ENCODE measurements at regions not wholly inside any gene's neighbourhood (a gene's known extent, or its start where the extent isn't known, plus 50 kb on each side); places are given as distances from the start of the nearest gene placed in this dataset.

GRCh38 chr11:112477152-112477551, 216.5 kb upstream of the PLET1 start:
- H3K4me3 ChIP-seq (ENCODE audit: low read depth, low read length) = no peak overlapping the region
- DNase-seq (ENCODE audit: low read depth) = no peak
- TF ChIP-seq CTCF (IDR thresholded peaks at IDR 0.05; ENCODE audit: insufficient read depth, low read length) = no peak

- no peak for DNase-seq (ENCODE audit: low read depth)
- no peak for TF ChIP-seq CTCF (IDR thresholded peaks at IDR 0.05; ENCODE audit: insufficient read depth, low read length)
- H3K4me3 ChIP-seq (ENCODE audit: low read depth, low read length) = no peak overlapping the region
Measured at GRCh38 chr11:112477581-112478317, 217.1 kb upstream of the PLET1 start.

GRCh38 chr11:112478806-112479205, 218.1 kb upstream of the PLET1 start:
- no peak overlapping the region for H3K4me3 ChIP-seq (ENCODE audit: low read depth, low read length)
- DNase-seq (ENCODE audit: low read depth) = no peak
- no peak for TF ChIP-seq CTCF (IDR thresholded peaks at IDR 0.05; ENCODE audit: insufficient read depth, low read length)

- no peak for TF ChIP-seq CTCF (IDR thresholded peaks at IDR 0.05; ENCODE audit: insufficient read depth, low read length)
- H3K4me3 ChIP-seq (ENCODE audit: low read depth, low read length) = no peak overlapping the region
- DNase-seq (ENCODE audit: low read depth) = no peak
Measured at GRCh38 chr11:112481431-112481830, 220.8 kb upstream of the PLET1 start.

GRCh38 chr11:112481893-112482292, 221.2 kb upstream of the PLET1 start:
- no peak for TF ChIP-seq CTCF (IDR thresholded peaks at IDR 0.05; ENCODE audit: insufficient read depth, low read length)
- DNase-seq (ENCODE audit: low read depth) = no peak
- no peak overlapping the region for H3K4me3 ChIP-seq (ENCODE audit: low read depth, low read length)

GRCh38 chr11:112485280-112485679, 224.6 kb upstream of the PLET1 start:
- H3K4me3 ChIP-seq (ENCODE audit: low read depth, low read length) = no peak overlapping the region
- TF ChIP-seq CTCF (IDR thresholded peaks at IDR 0.05; ENCODE audit: insufficient read depth, low read length) = no peak
- no peak for DNase-seq (ENCODE audit: low read depth)

GRCh38 chr11:112497826-112498225, 237.2 kb upstream of the PLET1 start:
- no peak for DNase-seq (ENCODE audit: low read depth)
- no peak for TF ChIP-seq CTCF (IDR thresholded peaks at IDR 0.05; ENCODE audit: insufficient read depth, low read length)
- no peak overlapping the region for H3K4me3 ChIP-seq (ENCODE audit: low read depth, low read length)
